Right cardiac atrium (tissue), 5 donors: ENCODE measurements at regions not wholly inside any gene's neighbourhood (a gene's known extent, or its start where the extent isn't known, plus 50 kb on each side); places are given as distances from the start of the nearest gene placed in this dataset.
"Not testable (repeated sequence)": the region's sequence is repeated elsewhere in the genome, so short reads cannot be mapped to it uniquely, and the experiment has no call there.

ENCODE experiments used
- ATAC-seq, 2 donors: fragments of 200-7000 bp; cut with Tn5 transposase; one replicate each; pipeline versions ENCODE4 v1.8.0 to v1.9.1; 2020; ENCODE audit warnings: moderate library complexity in 2 of 2, mild to moderate bottlenecking in 1 of 2
- DNase-seq, 3 donors: peaks; one replicate each; pipeline ENCODE4 v3.0.0-alpha.2; 2020
- H3K27ac ChIP-seq: one replicate; pipeline ENCODE4 v1.5.1; 2013; ENCODE audit warnings: mild to moderate bottlenecking, low read length, control low read depth, moderate library complexity
- H3K27me3 ChIP-seq: one replicate; pipeline ENCODE4 v1.6.1; 2013; ENCODE audit not compliant: control insufficient read depth, insufficient read depth
- H3K4me1 ChIP-seq: one replicate; pipeline ENCODE4 v1.6.1; 2013; ENCODE audit warnings: low read length; ENCODE audit not compliant: control insufficient read depth, insufficient read depth
- H3K4me3 ChIP-seq: one replicate; pipeline ENCODE4 v1.5.1; 2013; ENCODE audit warnings: low read length, control low read depth
- H3K9me3 ChIP-seq: one replicate; pipeline ENCODE4 v1.6.1; 2013; ENCODE audit warnings: low read length; ENCODE audit not compliant: control insufficient read depth
- WGBS: extraction: QIAGEN DNeasy Blood & Tissue Kit; methylation state at CpG from one replicate; pipeline ENCODE4 v1.1.7; 2013; 5-methylcytosine and 5-hydroxymethylcytosine counted together
- intact Hi-C, 4 donors: fragments of 100-400 bp; cut with DNase I; formaldehyde crosslinking; loops; one replicate each; pipeline versions ENCODE4 v1.11.0 to v1.14.0; 2022 to 2023
- donor health status: healthy with polysubstance abuse.
- donor health status: DM: no; HTN: yes; CAD: no.
- donor health status: DM: no; HTN: no; CAD: no.
- donor health status: DM: no; HTN: yes; CAD: no; lungs with severe emphysema.
- donor health status: DM: yes; HTN: yes; CAD: no.

DNA sequence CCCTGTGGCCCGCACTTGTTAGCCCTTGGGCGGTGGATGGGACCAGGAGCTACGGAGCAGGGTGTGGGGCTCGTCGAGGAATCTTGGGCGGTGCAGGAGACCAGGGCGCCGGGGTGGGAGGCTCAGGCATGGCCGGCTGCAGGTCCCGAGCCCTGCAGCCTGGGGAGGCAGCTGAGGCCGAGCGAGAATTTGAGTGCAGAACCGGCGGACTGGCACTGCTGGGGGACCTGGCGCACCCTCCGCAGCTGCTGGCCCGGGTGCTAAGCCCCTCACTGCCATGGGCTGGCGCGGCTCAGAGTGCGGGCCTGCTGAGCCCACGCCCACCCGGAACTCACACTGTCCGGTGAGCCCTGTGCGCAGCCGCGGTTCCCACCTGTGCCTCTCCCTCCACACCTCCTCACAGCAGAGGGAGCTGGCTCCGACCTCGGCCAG lies 73.6 kb upstream of the TLL1 start:
- H3K27ac ChIP-seq = no peak overlapping the region
- H3K4me3 ChIP-seq = no peak overlapping the region
- 96% methylated on average over 28 of the region's 28 CpGs for WGBS
- H3K9me3 ChIP-seq = no peaks in the 10 kb centered on the region
- no peaks in the 10 kb centered on the region for H3K27me3 ChIP-seq
- DNase-seq = peak in 2 of 3 donors; percentile 41 to 43
- intact Hi-C loops = no loop called here
- no peaks in the 10 kb centered on the region for H3K4me1 ChIP-seq
- no peak for ATAC-seq

DNA sequence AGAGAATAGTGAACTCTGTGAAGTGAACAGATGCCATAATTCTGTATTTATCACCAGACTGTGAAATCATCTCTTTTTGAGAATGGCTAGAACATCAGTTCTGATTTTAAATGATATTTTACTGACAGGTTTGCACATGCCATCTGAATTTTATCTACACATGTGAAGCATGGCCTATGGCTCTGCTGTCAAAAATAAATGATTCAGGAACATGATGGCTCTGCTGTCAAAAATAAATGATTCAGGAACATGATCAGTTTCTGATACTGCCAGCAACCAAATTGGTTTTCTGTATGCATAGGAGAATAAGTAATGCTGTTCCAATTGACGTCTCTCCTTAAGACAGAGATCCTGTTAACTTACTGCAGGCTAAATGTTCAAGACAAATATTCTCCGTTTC lies 70.6 kb upstream of the TLL1 start:
- no peaks in the 10 kb centered on the region for H3K27me3 ChIP-seq
- no peak overlapping the region for H3K27ac ChIP-seq
- WGBS = 86% methylated on average over 2 of the region's 2 CpGs
- no peak for ATAC-seq
- intact Hi-C loops = no loop called here
- H3K4me3 ChIP-seq = no peak overlapping the region
- H3K9me3 ChIP-seq = no peaks in the 10 kb centered on the region
- H3K4me1 ChIP-seq = no peaks in the 10 kb centered on the region
- no peak for DNase-seq

DNA sequence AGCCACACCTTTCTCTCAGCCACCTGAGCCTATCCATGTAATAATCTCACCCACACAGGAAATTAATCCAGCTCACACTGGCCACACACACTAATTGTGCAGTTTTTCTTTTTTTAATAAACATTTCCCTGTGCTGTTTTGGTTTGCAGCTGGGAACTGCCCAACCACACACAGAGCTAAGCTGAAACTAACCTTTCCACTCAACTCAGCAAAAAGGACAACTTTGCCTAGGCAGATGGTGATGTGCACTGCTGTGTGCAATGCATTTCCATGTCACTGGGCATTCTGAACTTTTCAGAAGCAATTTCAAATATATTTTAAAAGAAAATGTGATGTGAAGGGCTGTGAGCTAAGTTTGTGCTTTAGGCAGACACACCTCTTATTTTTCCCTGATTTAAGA lies 70.0 kb upstream of the TLL1 start:
- ATAC-seq (no peak), DNase-seq (no peak)
- H3K4me1 ChIP-seq = no peaks in the 10 kb centered on the region
- H3K4me3 ChIP-seq = no peak overlapping the region
- no peak overlapping the region for H3K27ac ChIP-seq
- intact Hi-C loops = no loop called here
- H3K9me3 ChIP-seq = no peaks in the 10 kb centered on the region
- H3K27me3 ChIP-seq = no peaks in the 10 kb centered on the region

DNA sequence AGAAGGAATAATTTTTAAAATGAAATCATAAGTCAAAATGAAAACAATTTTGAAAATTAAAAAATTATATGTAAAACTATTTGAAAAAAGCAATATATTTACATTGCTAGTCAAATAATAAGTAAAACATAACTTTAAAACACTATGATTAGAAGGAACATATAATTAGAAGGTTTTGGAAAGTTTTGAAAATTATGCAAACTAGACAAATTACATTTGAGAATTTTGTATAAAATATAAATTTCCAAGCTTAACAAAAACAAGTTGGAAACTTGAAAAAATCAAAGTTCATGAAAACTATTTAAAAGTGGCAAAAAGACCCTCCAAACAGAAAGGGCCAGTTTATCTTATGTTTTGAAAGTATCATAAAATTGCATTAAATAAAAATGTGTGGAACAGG lies 67.6 kb upstream of the TLL1 start:
- Histone ChIP-seq H3K4me3 (no peak overlapping the region), H3K4me1 (no peaks in the 10 kb centered on the region), H3K9me3 (no peaks in the 10 kb centered on the region), H3K27me3 (no peaks in the 10 kb centered on the region), H3K27ac (no peak overlapping the region)
- no peak for ATAC-seq
- intact Hi-C loops = no loop called here
- no peak for DNase-seq

DNA sequence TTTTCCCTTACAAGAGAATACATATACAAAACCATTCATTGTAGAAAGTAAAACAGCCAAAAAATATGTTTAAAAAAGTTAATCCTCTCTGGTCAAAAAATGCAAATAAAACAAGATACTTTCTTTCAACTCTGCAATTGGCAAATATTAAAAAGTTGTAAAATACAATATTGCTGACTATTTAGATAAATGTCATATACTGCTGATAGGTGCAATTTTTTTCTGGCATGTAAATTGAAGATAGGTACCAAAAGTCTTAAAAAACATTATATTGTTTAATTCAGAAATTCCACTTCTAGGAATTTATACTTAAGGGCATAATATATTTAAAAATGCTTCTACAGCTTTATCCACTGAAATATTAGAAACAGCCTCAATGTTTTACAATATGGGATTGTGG lies 66.4 kb upstream of the TLL1 start:
- H3K27ac ChIP-seq = no peak overlapping the region
- H3K27me3 ChIP-seq = no peaks in the 10 kb centered on the region
- no peaks in the 10 kb centered on the region for H3K9me3 ChIP-seq
- intact Hi-C loops = no loop called here
- H3K4me3 ChIP-seq = no peak overlapping the region
- ATAC-seq = no peak
- no peaks in the 10 kb centered on the region for H3K4me1 ChIP-seq
- DNase-seq = no peak

DNA sequence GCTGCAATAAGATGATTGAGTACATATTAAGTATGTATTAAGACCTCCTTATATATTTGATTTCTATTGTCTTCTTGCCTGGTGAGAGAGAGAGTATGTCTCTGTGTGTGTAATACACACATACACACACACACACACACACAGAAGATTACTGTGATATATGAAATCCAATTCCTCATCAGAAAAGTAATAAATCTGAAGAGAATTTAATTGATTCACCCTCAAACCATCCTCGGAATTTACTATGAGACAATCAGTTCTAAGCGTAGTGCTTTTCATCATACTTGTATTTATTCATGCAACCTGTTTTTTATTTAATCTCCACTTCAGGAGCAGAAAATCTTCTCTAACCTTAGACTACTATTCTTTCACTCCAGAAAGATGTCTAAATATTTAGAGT lies 62.3 kb upstream of the TLL1 start:
- ATAC-seq (no peak), DNase-seq (no peak)
- H3K4me1 ChIP-seq = no peaks in the 10 kb centered on the region
- H3K27me3 ChIP-seq = no peaks in the 10 kb centered on the region
- H3K4me3 ChIP-seq = no peak overlapping the region
- intact Hi-C loops = no loop called here
- 81% methylated on average over 2 of the region's 2 CpGs for WGBS
- no peak overlapping the region for H3K27ac ChIP-seq
- no peaks in the 10 kb centered on the region for H3K9me3 ChIP-seq

DNA sequence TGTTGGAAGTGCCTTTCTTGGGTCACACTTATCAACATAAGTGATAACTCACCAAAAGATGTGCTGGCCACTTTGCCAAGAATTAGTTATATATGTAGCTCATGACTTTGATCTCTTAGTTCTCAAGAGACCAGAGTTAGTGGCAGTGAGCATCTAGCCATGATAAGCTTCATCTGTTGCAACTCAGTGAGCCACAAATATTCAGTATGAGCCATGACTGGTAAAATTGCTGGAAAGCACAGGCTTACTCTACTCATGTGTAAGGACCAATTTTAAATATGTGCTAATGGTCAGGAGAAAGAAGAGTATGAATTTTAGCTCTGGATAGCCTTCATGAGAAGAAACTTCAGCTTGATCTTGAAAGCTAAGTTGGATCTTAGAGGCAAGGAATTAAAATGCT lies 59.4 kb upstream of the TLL1 start:
- intact Hi-C loops = no loop called here
- Histone ChIP-seq H3K27me3 (no peaks in the 10 kb centered on the region), H3K4me3 (no peak overlapping the region), H3K27ac (no peak overlapping the region), H3K9me3 (no peaks in the 10 kb centered on the region), H3K4me1 (no peaks in the 10 kb centered on the region)
- ATAC-seq = no peak
- no peak for DNase-seq

DNA sequence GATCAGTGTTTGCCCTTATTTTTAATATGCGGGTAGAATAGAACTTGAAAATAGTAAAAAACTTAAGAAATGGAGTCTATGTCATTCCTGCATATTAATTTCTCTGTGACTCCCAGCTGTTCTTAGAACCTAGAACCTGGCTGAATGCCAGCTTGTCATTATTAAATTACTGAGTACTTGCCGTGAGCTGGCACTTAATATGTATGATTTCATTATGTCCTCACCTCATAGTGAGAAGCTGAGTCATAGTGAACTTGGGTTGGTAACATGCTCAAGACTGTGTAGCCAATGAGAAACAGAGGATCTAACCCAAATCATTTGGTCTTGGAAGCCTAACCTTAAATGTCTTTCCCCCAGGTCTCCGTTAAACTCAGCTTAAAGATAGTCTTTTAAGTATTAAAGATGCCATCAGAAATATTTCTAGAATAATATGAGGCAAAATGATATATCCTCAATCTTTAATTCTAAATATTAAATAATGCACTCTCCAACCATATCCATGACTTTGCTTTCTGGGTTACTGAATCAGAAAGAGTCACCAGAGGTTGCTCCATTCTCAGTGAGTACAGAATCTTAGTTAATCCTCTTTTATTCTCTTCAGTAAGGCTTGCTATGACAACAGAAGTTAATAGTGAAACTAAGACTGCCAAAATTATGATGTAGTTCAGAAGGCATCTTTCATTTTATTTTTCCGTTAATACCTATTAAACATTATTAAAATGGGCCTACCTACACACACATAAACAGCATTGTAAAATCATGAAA lies 58.6 kb upstream of the TLL1 start:
- Histone ChIP-seq H3K27ac (no peak overlapping the region), H3K27me3 (no peaks in the 10 kb centered on the region), H3K4me1 (no peaks in the 10 kb centered on the region), H3K4me3 (no peak overlapping the region), H3K9me3 (no peaks in the 10 kb centered on the region)
- intact Hi-C loops = no loop called here
- 69% methylated on average over 4 of the region's 4 CpGs for WGBS
- no peak for ATAC-seq
- DNase-seq = no peak

DNA sequence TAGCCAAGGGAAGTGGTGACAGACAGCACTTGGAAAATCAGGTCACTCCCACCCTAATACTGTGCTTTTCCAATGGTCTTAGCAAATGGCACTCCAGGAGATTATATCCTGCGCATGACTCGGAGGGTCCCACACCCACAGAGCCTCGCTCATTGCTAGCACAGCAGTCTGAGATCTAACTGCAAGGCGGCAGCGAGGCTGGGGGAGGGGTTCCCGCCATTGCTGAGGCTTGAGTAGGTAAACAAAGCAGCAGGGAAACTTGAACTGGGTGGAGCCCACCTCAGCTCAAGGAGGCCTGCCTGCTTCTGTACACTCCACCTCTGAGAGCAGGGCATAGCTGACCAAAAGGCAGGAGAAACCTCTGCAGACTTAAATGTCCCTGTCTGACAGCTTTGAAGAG lies 53.9 kb upstream of the TLL1 start:
- WGBS = 97% methylated on average over 6 of the region's 6 CpGs

More for the DNA sequence above, 53.9 kb upstream of the TLL1 start:
- H3K9me3 ChIP-seq, H3K27ac ChIP-seq, H3K4me3 ChIP-seq, intact Hi-C loops, H3K4me1 ChIP-seq, H3K27me3 ChIP-seq, DNase-seq, ATAC-seq: not testable (repeated sequence)
